H1 (cell line): ENCODE measurements at regions not wholly inside any gene's neighbourhood (a gene's known extent, or its start where the extent isn't known, plus 50 kb on each side); places are given as distances from the start of the nearest gene placed in this dataset.

Experiments
- CTCF ChIA-PET: fragments of 300-600 bp; sonication (Branson Sonifier 250); formaldehyde crosslinking; loops from one replicate; lab custom pipeline; 2021; ENCODE audit not compliant: partially characterized antibody; lab: Charles Lee
- POLR2A ChIA-PET: fragments of 300-600 bp; sonication (Branson Sonifier 250); formaldehyde crosslinking; loops from one replicate; lab custom pipeline; 2021; ENCODE audit warnings: inconsistent platforms; ENCODE audit not compliant: partially characterized antibody; lab: Charles Lee
- DNase-seq, 2 experiments: peaks; one replicate each; pipeline versions ENCODE4 v3.0.0 to v3.0.0-alpha.2; 2010 to 2022; ENCODE audit warnings: low spot score in 2 of 2, low read depth in 1 of 2, mixed read lengths in 1 of 2
- FAIRE-seq: peaks from 2 replicates; lab custom pipeline; 2011; peaks lifted over from hg19 to GRCh38; lab: Jason Lieb, UNC
- H2AFZ ChIP-seq: 2 replicates; pipeline ENCODE4 v1.8.1; 2012; ENCODE audit warnings: low read length, inconsistent platforms
- H2AK5ac ChIP-seq: 2 replicates; pipeline ENCODE4 v1.6.1; 2013; ENCODE audit warnings: low read depth, low read length
- H2BK120ac ChIP-seq: replicated peaks from 2 replicates; pipeline ENCODE3; 2013; ENCODE audit warnings: low read depth, low read length, inconsistent platforms
- H2BK12ac ChIP-seq: 2 replicates; pipeline ENCODE4 v1.6.1; 2013; ENCODE audit warnings: low read depth, low read length
- H2BK15ac ChIP-seq: 2 replicates; pipeline ENCODE4 v1.6.1; 2013; ENCODE audit warnings: low read length
- H2BK20ac ChIP-seq: 2 replicates; pipeline ENCODE4 v1.6.1; 2013; ENCODE audit warnings: low read length
- H2BK5ac ChIP-seq: 2 replicates; pipeline ENCODE4 v1.6.1; 2013; ENCODE audit warnings: low read depth, low read length
- H3K14ac ChIP-seq: 2 replicates; pipeline ENCODE4 v1.6.1; 2013; ENCODE audit warnings: inconsistent platforms; ENCODE audit not compliant: insufficient read length
- H3K18ac ChIP-seq: 2 replicates; pipeline ENCODE4 v1.6.1; 2013; ENCODE audit warnings: low read length; ENCODE audit errors: extremely low read depth
- H3K23ac ChIP-seq: 2 replicates; pipeline ENCODE4 v1.6.1; 2013; ENCODE audit warnings: inconsistent platforms; ENCODE audit not compliant: insufficient read length
- H3K23me2 ChIP-seq: 2 replicates; pipeline ENCODE4 v1.6.1; 2013; ENCODE audit warnings: low read depth, low read length
- H3K27ac ChIP-seq: 2 replicates; pipeline ENCODE4 v1.6.1; 2011; ENCODE audit warnings: low read depth, low read length, inconsistent platforms
- H3K27me3 ChIP-seq, 4 experiments: replicated peaks in 1 of 4; 1 replicate in 1 of 4; 2 replicates in 3 of 4; pipeline versions ENCODE4 v1.6.1 to v1.8.1; 2011 to 2013; ENCODE audit warnings: low read length in 3 of 4, mild to moderate bottlenecking in 3 of 4, inconsistent platforms in 2 of 4, mixed read lengths in 2 of 4, moderate library complexity in 1 of 4; ENCODE audit not compliant: control insufficient read depth in 3 of 4, insufficient read depth in 3 of 4; ENCODE audit errors: extremely low read depth in 1 of 4
- H3K36me3 ChIP-seq, 4 experiments: 2 replicates each; pipeline versions ENCODE4 v1.6.1 to v1.8.1; 2011 to 2013; ENCODE audit warnings: mild to moderate bottlenecking in 4 of 4, low read length in 3 of 4, moderate library complexity in 2 of 4, control low read depth in 1 of 4, inconsistent platforms in 1 of 4; ENCODE audit not compliant: insufficient read depth in 4 of 4, control insufficient read depth in 2 of 4
- H3K4ac ChIP-seq: replicated peaks from 2 replicates; pipeline ENCODE3; 2013; ENCODE audit warnings: low read length, low read depth, mixed read lengths, inconsistent platforms; ENCODE audit not compliant: insufficient read length
- H3K4me1 ChIP-seq, 4 experiments: replicated peaks in 1 of 4; 1 replicate in 1 of 4; 2 replicates in 3 of 4; pipeline versions ENCODE4 v1.6.1 to v1.8.1; 2011 to 2013; ENCODE audit warnings: low read length in 3 of 4, inconsistent platforms in 2 of 4, mixed read lengths in 1 of 4; ENCODE audit not compliant: insufficient read depth in 4 of 4, control insufficient read depth in 3 of 4
- H3K4me2 ChIP-seq, 2 experiments: 2 replicates each; pipeline versions ENCODE4 v1.6.1 to v1.8.1; 2011 to 2013; ENCODE audit warnings: low read depth in 2 of 2, low read length in 2 of 2, control low read depth in 1 of 2, inconsistent platforms in 1 of 2, mild to moderate bottlenecking in 1 of 2; ENCODE audit not compliant: insufficient read depth in 1 of 2
- H3K4me3 ChIP-seq, 4 experiments: fragments of 200-600, 300-600 bp in 1 of 4; sonication (generic), shearing (Covaris generic), sonication (Bioruptor Twin) in 1 of 4; 2 replicates each; pipeline versions ENCODE4 v1.5.1 to v1.8.1; 2011 to 2016; ENCODE audit warnings: low read length in 4 of 4, low read depth in 3 of 4, control low read depth in 2 of 4, inconsistent platforms in 2 of 4, mild to moderate bottlenecking in 2 of 4, mixed read lengths in 1 of 4, moderate library complexity in 1 of 4; ENCODE audit not compliant: insufficient read depth in 2 of 4; ENCODE audit errors: extremely low read depth in 1 of 4
- H3K56ac ChIP-seq: replicated peaks from 2 replicates; pipeline ENCODE3; 2013; ENCODE audit warnings: low read depth, mild to moderate bottlenecking, mixed read lengths, low read length, inconsistent platforms; ENCODE audit not compliant: insufficient read length
- H3K79me1 ChIP-seq: 2 replicates; pipeline ENCODE4 v1.6.1; 2013; ENCODE audit warnings: low read depth, low read length, control low read depth
- H3K79me2 ChIP-seq, 2 experiments: 2 replicates each; pipeline versions ENCODE4 v1.6.1 to v1.8.1; 2012 to 2013; ENCODE audit warnings: low read length in 2 of 2, mild to moderate bottlenecking in 2 of 2, inconsistent platforms in 1 of 2; ENCODE audit not compliant: insufficient read depth in 2 of 2, control insufficient read depth in 1 of 2
- H3K9ac ChIP-seq, 4 experiments: replicated peaks in 1 of 4; 1 replicate in 1 of 4; 2 replicates in 3 of 4; pipeline versions ENCODE4 v1.6.1 to v1.8.1; 2011 to 2013; ENCODE audit warnings: low read depth in 3 of 4, low read length in 3 of 4, control low read depth in 2 of 4, mild to moderate bottlenecking in 2 of 4, moderate library complexity in 2 of 4, inconsistent platforms in 1 of 4; ENCODE audit errors: extremely low read depth in 1 of 4
- H3K9me3 ChIP-seq, 2 experiments: 2 replicates each; pipeline versions ENCODE4 v1.6.1 to v1.8.1; 2012 to 2013; ENCODE audit warnings: mild to moderate bottlenecking in 2 of 2, moderate library complexity in 2 of 2, control low read depth in 1 of 2, inconsistent platforms in 1 of 2, low read depth in 1 of 2, low read length in 1 of 2, mixed read lengths in 1 of 2; ENCODE audit not compliant: insufficient read depth in 2 of 2
- H4K20me1 ChIP-seq, 2 experiments: replicated peaks in 1 of 2; 2 replicates each; pipeline versions ENCODE3 to v1.8.1; 2011 to 2013; ENCODE audit warnings: inconsistent platforms in 2 of 2, low read length in 2 of 2, mild to moderate bottlenecking in 1 of 2; ENCODE audit not compliant: insufficient read depth in 2 of 2, control insufficient read depth in 1 of 2
- H4K5ac ChIP-seq: 2 replicates; pipeline ENCODE4 v1.6.1; 2013; ENCODE audit warnings: low read length, low read depth, mixed read lengths, inconsistent platforms; ENCODE audit not compliant: insufficient read length
- H4K8ac ChIP-seq: 2 replicates; pipeline ENCODE4 v1.8.0; 2013; ENCODE audit warnings: mild to moderate bottlenecking, moderate library complexity, low read length, inconsistent platforms; ENCODE audit not compliant: insufficient read depth; ENCODE audit errors: extremely low read depth
- H4K91ac ChIP-seq: replicated peaks from 2 replicates; pipeline ENCODE3; 2013; ENCODE audit warnings: low read length, mixed read lengths, inconsistent platforms; ENCODE audit not compliant: insufficient read length
- ASH2L ChIP-seq: fragments of 200-600, 300-600 bp; sonication (generic); IDR thresholded peaks from one replicate; pipeline ENCODE4 v1.7.1; 2017; ENCODE audit warnings: low read length
- BCL11A ChIP-seq, 2 experiments: IDR thresholded peaks; one replicate each; pipeline ENCODE4 v1.6.1; 2011; ENCODE audit warnings: low read depth in 2 of 2, low read length in 2 of 2, mild to moderate bottlenecking in 2 of 2
- BRCA1 ChIP-seq: IDR thresholded peaks from 2 replicates; pipeline ENCODE4 v1.6.1; 2012; ENCODE audit warnings: low read depth, low read length, improper control_type of control experiment
- CHD2 ChIP-seq: IDR thresholded peaks from 2 replicates; pipeline ENCODE4 v1.6.1; 2012; ENCODE audit warnings: low read length, improper control_type of control experiment
- HDAC2 ChIP-seq, 2 experiments: fragments of 300-600 bp in 1 of 2; sonication (generic) in 1 of 2; IDR thresholded peaks; 2 replicates each; pipeline ENCODE4 v1.6.1; 2011 to 2012; ENCODE audit warnings: low read depth in 2 of 2, low read length in 2 of 2, mild to moderate bottlenecking in 2 of 2, moderate library complexity in 2 of 2, borderline replicate concordance in 1 of 2, inconsistent platforms in 1 of 2
- HDAC6 ChIP-seq: IDR thresholded peaks from one replicate; pipeline ENCODE4 v1.7.1; 2012; ENCODE audit warnings: low read depth, mild to moderate bottlenecking, inconsistent platforms, low read length, moderate library complexity
- NRF1 ChIP-seq: IDR thresholded peaks from 2 replicates; pipeline ENCODE4 v1.6.1; 2011; ENCODE audit warnings: mild to moderate bottlenecking, low read depth, low read length, improper control_type of control experiment
- SIRT6 ChIP-seq: IDR thresholded peaks from one replicate; pipeline ENCODE4 v1.7.1; 2012; ENCODE audit warnings: low read length, inconsistent platforms
- YY1 ChIP-seq: IDR thresholded peaks from 2 replicates; pipeline ENCODE4 v1.6.1; 2011; ENCODE audit warnings: low read depth, mild to moderate bottlenecking, low read length
- WGBS, 2 experiments: shearing (Covaris generic) in 1 of 2; methylation state at CpG; one replicate each; pipeline versions ENCODE4 v1.1.6 to v1.1.7; 2013 to 2015; ENCODE audit warnings: low lambda C conversion rate in 2 of 2, mixed read lengths in 2 of 2, inconsistent platforms in 1 of 2, low coverage in 1 of 2, missing lambda C conversion rate in 1 of 2; ENCODE audit not compliant: insufficient replicate concordance in 2 of 2, insufficient coverage in 1 of 2, insufficient read length in 1 of 2; ENCODE audit errors: extremely low coverage in 1 of 2, missing lambda C conversion rate in 1 of 2; 5-methylcytosine and 5-hydroxymethylcytosine counted together
- TF ChIP-seq, protein P1 (sequence below): IDR thresholded peaks from 2 replicates; pipeline ENCODE4 v1.6.1; 2012; ENCODE audit warnings: inconsistent platforms

DNA sequence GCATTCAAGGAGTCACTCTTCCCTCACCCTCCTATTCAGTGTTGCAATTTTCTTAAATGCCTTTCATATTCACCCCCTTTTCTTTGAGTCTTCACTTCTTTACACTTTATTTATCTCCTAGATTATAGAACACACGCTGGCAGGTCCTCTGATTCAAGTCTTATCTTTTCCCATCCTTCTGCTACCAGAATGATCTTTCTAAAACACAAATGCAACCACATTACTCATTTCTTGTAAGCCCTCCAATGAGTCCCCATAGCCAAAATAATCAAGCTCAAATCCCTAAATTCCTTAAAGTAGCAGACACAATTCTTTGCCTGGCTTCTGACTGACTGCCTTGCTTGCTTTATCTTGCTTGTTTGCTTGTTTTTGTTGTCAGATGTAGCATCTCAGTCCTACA, 920.0 kb downstream of the TFAP2A start:
- no peaks in the 10 kb centered on the region for H3K23me2 ChIP-seq
- no peak overlapping the region for H4K5ac ChIP-seq
- H3K23ac ChIP-seq, result no peak overlapping the region
- no peak for DNase-seq
- H4K20me1 ChIP-seq, result no peaks in the 10 kb centered on the region
- no peak for TF ChIP-seq BRCA1
- TF ChIP-seq, protein P1, sequence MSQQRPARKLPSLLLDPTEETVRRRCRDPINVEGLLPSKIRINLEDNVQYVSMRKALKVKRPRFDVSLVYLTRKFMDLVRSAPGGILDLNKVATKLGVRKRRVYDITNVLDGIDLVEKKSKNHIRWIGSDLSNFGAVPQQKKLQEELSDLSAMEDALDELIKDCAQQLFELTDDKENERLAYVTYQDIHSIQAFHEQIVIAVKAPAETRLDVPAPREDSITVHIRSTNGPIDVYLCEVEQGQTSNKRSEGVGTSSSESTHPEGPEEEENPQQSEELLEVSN, result no peak
- no peak for TF ChIP-seq CHD2
- TF ChIP-seq YY1, result no peak
- TF ChIP-seq SIRT6, result no peak
- TF ChIP-seq ASH2L, result no peak
- TF ChIP-seq NRF1, result no peak
- TF ChIP-seq HDAC2 (IDR thresholded peaks at IDR 0.05; ENCODE audit: borderline replicate concordance in 1 of 2, low read depth in 2 of 2, low read length in 2 of 2), result no peak
- no peak for TF ChIP-seq BCL11A (IDR thresholded peaks at IDR 0.05; ENCODE audit: low read depth in 2 of 2, low read length in 2 of 2)
- TF ChIP-seq HDAC6, result no peak
- H2AK5ac ChIP-seq, result no peak overlapping the region
- WGBS, 2 experiments, result 94% methylated on average over 1 of the region's 1 CpG; no CpG with 5 or more reads in 1 of the 2 experiments
- no peaks in the 10 kb centered on the region for H3K79me2 ChIP-seq
- H2BK120ac ChIP-seq, result no peak overlapping the region
- ChIA-PET POLR2A (no interaction called here), CTCF (interaction anchor here (0.9 kb wide), 1 partner anchor 889 kb away, joined by 3 read pairs; no protein-coding TSS in a partner anchor)
- H3K18ac ChIP-seq, result no peak overlapping the region
- H3K36me3 ChIP-seq, result no peaks in the 10 kb centered on the region
- H3K4me1 ChIP-seq, result no peaks in the 10 kb centered on the region
- no peaks in the 10 kb centered on the region for H3K27me3 ChIP-seq
- no peak overlapping the region for H2BK15ac ChIP-seq
- H3K9me3 ChIP-seq, result no peaks in the 10 kb centered on the region; a peak in 2 of 4 replicates
- no peak overlapping the region for H3K4me3 ChIP-seq
- no peak for FAIRE-seq
- H3K14ac ChIP-seq, result no peak overlapping the region
- H3K79me1 ChIP-seq, result no peaks in the 10 kb centered on the region
- no peak overlapping the region for H3K4me2 ChIP-seq
- no peak overlapping the region for H2BK5ac ChIP-seq
- H3K4ac ChIP-seq, result no peak overlapping the region
- no peak overlapping the region for H3K56ac ChIP-seq
- no peak overlapping the region for H2BK12ac ChIP-seq
- no peak overlapping the region for H2AFZ ChIP-seq
- H3K9ac ChIP-seq, result no peak overlapping the region
- H4K91ac ChIP-seq, result no peak overlapping the region
- no peak overlapping the region for H3K27ac ChIP-seq
- no peak overlapping the region for H4K8ac ChIP-seq
- H2BK20ac ChIP-seq, result no peak overlapping the region
